ENCODE measurements at regions not wholly inside any gene's neighbourhood (a gene's known extent, or its start where the extent isn't known, plus 50 kb on each side); places are given as distances from the start of the nearest gene placed in this dataset.

GRCh38 chr17:71376933-71377332 is 743.9 kb upstream of the SOX9 start:
- no peak for DNase-seq

- DNase-seq: no peak
Observed at GRCh38 chr17:71378036-71378435, 742.8 kb upstream of the SOX9 start.

- no peak for DNase-seq
Observed at GRCh38 chr17:71378741-71379140, 742.1 kb upstream of the SOX9 start.

- no peak for DNase-seq
Observed at GRCh38 chr17:71379512-71379911, 741.3 kb upstream of the SOX9 start.

GRCh38 chr17:71380535-71380934 is 740.3 kb upstream of the SOX9 start:
- DNase-seq: no peak

GRCh38 chr17:71380936-71381335 is 739.9 kb upstream of the SOX9 start:
- no peak for DNase-seq

- DNase-seq: no peak
Observed at GRCh38 chr17:71383091-71383490, 737.7 kb upstream of the SOX9 start.

- no peak for DNase-seq
Observed at GRCh38 chr17:71387456-71387855, 733.4 kb upstream of the SOX9 start.

- no peak for DNase-seq
Observed at GRCh38 chr17:71392715-71393567, 727.9 kb upstream of the SOX9 start.

GRCh38 chr17:71395901-71396300 is 724.9 kb upstream of the SOX9 start:
- DNase-seq: no peak

- DNase-seq: no peak
Observed at GRCh38 chr17:71396711-71397110, 724.1 kb upstream of the SOX9 start.

GRCh38 chr17:71398025-71398424 is 722.8 kb upstream of the SOX9 start:
- DNase-seq: no peak

GRCh38 chr17:71398800-71399219 is 722.0 kb upstream of the SOX9 start:
- no peak for DNase-seq

- no peak for DNase-seq
Observed at GRCh38 chr17:71399221-71399620, 721.6 kb upstream of the SOX9 start.

- no peak for DNase-seq
Observed at GRCh38 chr17:71399649-71400048, 721.2 kb upstream of the SOX9 start.

GRCh38 chr17:71402007-71402406 is 718.8 kb upstream of the SOX9 start:
- DNase-seq: no peak

- DNase-seq: no peak
Observed at GRCh38 chr17:71402661-71403141, 718.1 kb upstream of the SOX9 start.

GRCh38 chr17:71405101-71405500 is 715.7 kb upstream of the SOX9 start:
- no peak for DNase-seq

- no peak for DNase-seq
Observed at GRCh38 chr17:71407981-71408380, 712.8 kb upstream of the SOX9 start.

- no peak for DNase-seq
Observed at GRCh38 chr17:71409137-71409536, 711.7 kb upstream of the SOX9 start.

GRCh38 chr17:71409712-71410111 is 711.1 kb upstream of the SOX9 start:
- DNase-seq: no peak

GRCh38 chr17:71412803-71413202 is 708.0 kb upstream of the SOX9 start:
- DNase-seq: no peak

- no peak for DNase-seq
Observed at GRCh38 chr17:71413935-71414334, 706.9 kb upstream of the SOX9 start.

GRCh38 chr17:71417142-71417541 is 703.7 kb upstream of the SOX9 start:
- DNase-seq: no peak

- DNase-seq: no peak
Observed at GRCh38 chr17:71422968-71423367, 697.9 kb upstream of the SOX9 start.

Data from CD4-positive, alpha-beta T cell treated with Interleukin-4 for 1 hour (primary cell).